ENCODE measurements at regions not wholly inside any gene's neighbourhood (a gene's known extent, or its start where the extent isn't known, plus 50 kb on each side); places are given as distances from the start of the nearest gene placed in this dataset.

GRCh38 chr7:4450483-4450882 is 231.6 kb upstream of the FOXK1 start:
- ATAC-seq: no peak
- Histone ChIP-seq H3K4me3 (no peak overlapping the region), H3K79me2 (replicated peaks; ENCODE audit: insufficient read depth) (no peaks in the 10 kb centered on the region), H3K27ac (ENCODE audit: low read depth) (no peak overlapping the region), H3K36me3 (ENCODE audit: insufficient read depth) (no peaks in the 10 kb centered on the region), H3F3A (replicated peaks; ENCODE audit: low read depth) (no peaks in the 10 kb centered on the region; the same call in 1 of the 2 replicates), H4K20me1 (replicated peaks; ENCODE audit: insufficient read depth) (no peaks in the 10 kb centered on the region), H2AFZ (no peak overlapping the region), H3K27me3 (ENCODE audit: insufficient read depth) (no peaks in the 10 kb centered on the region), H3K9me2 (ENCODE audit: insufficient read depth) (no peaks in the 10 kb centered on the region), H3K4me1 (ENCODE audit: insufficient read depth) (no peaks in the 10 kb centered on the region), H3K4me2 (no peak overlapping the region)
- TF ChIP-seq, protein P1, sequence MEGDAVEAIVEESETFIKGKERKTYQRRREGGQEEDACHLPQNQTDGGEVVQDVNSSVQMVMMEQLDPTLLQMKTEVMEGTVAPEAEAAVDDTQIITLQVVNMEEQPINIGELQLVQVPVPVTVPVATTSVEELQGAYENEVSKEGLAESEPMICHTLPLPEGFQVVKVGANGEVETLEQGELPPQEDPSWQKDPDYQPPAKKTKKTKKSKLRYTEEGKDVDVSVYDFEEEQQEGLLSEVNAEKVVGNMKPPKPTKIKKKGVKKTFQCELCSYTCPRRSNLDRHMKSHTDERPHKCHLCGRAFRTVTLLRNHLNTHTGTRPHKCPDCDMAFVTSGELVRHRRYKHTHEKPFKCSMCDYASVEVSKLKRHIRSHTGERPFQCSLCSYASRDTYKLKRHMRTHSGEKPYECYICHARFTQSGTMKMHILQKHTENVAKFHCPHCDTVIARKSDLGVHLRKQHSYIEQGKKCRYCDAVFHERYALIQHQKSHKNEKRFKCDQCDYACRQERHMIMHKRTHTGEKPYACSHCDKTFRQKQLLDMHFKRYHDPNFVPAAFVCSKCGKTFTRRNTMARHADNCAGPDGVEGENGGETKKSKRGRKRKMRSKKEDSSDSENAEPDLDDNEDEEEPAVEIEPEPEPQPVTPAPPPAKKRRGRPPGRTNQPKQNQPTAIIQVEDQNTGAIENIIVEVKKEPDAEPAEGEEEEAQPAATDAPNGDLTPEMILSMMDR (conservative IDR thresholded peaks at IDR 0.05; ENCODE audit: low read depth in 2 of 2): peak; percentile 30 to 50
- TF ChIP-seq ZNF331 (CRISPR knock-in tag; IDR thresholded peaks at IDR 0.05; ENCODE audit: low read depth): no peak
- Mint-ChIP-seq H3K9me3 (peaks cover 88% of the 10 kb centered on the region), H3K4me3 (no peak overlapping the region), H3K27me3 (ENCODE audit: insufficient read depth, low read depth, poor library complexity) (peaks cover 3% of the 10 kb centered on the region), H3K27ac (no peak overlapping the region), H3K4me1 (no peaks in the 10 kb centered on the region), H3K36me3 (ENCODE audit: low read depth) (peaks cover 31% of the 10 kb centered on the region)
- peak; percentile 16 for DNase-seq (ENCODE audit: low spot score)

DNA sequence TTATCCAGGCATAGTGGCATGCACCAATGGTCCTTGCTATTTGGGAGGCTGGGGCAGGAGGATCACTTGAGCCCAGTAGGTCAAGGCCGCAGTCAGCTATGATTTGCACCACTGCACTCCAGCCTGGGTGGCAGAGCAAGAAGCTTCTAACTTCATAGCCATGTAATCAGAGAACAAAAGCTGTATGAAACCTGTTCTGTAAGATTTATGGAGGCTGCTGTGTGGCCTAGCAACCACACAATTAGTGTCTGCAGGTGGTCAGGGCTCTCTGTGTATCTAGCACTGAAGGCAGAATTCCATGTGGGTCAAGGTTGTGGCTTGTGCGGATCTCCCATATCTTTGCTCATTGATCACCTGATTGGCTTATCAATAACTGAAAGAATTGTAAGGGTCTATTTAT is 221.5 kb upstream of the FOXK1 start:
- Mint-ChIP-seq H3K36me3 (ENCODE audit: low read depth) (peaks cover 32% of the 10 kb centered on the region; the same call in 2 of the 3 replicates), H3K9me3 (peaks cover 82% of the 10 kb centered on the region), H3K27me3 (ENCODE audit: insufficient read depth, low read depth, poor library complexity) (peaks cover 3% of the 10 kb centered on the region), H3K27ac (no peak overlapping the region), H3K4me3 (no peak overlapping the region), H3K4me1 (peaks cover 7% of the 10 kb centered on the region)
- no peaks in the 10 kb centered on the region for H3K9me2 ChIP-seq (ENCODE audit: insufficient read depth)
- H3F3A ChIP-seq (replicated peaks; ENCODE audit: low read depth): no peaks in the 10 kb centered on the region
- no peaks in the 10 kb centered on the region for H3K27me3 ChIP-seq (ENCODE audit: insufficient read depth)
- H3K4me1 ChIP-seq (ENCODE audit: insufficient read depth): peaks cover 4% of the 10 kb centered on the region; the same call in 1 of the 2 replicates
- no peak overlapping the region for H3K4me3 ChIP-seq
- no peak; the same call in 2 of the 3 replicates for ATAC-seq
- no peak for DNase-seq (ENCODE audit: low spot score)
- H4K20me1 ChIP-seq (replicated peaks; ENCODE audit: insufficient read depth): no peaks in the 10 kb centered on the region
- no peak overlapping the region for H3K27ac ChIP-seq (ENCODE audit: low read depth)
- H3K4me2 ChIP-seq: no peak overlapping the region
- H3K79me2 ChIP-seq (replicated peaks; ENCODE audit: insufficient read depth): no peaks in the 10 kb centered on the region
- no peak overlapping the region for H2AFZ ChIP-seq
- no peaks in the 10 kb centered on the region for H3K36me3 ChIP-seq (ENCODE audit: insufficient read depth)
- TF ChIP-seq STAT1 (IDR thresholded peaks at IDR 0.05; ENCODE audit: unreplicated experiment): no peak
- no peak for TF ChIP-seq ETS1 (IDR thresholded peaks at IDR 0.05)
- TF ChIP-seq, protein P2, sequence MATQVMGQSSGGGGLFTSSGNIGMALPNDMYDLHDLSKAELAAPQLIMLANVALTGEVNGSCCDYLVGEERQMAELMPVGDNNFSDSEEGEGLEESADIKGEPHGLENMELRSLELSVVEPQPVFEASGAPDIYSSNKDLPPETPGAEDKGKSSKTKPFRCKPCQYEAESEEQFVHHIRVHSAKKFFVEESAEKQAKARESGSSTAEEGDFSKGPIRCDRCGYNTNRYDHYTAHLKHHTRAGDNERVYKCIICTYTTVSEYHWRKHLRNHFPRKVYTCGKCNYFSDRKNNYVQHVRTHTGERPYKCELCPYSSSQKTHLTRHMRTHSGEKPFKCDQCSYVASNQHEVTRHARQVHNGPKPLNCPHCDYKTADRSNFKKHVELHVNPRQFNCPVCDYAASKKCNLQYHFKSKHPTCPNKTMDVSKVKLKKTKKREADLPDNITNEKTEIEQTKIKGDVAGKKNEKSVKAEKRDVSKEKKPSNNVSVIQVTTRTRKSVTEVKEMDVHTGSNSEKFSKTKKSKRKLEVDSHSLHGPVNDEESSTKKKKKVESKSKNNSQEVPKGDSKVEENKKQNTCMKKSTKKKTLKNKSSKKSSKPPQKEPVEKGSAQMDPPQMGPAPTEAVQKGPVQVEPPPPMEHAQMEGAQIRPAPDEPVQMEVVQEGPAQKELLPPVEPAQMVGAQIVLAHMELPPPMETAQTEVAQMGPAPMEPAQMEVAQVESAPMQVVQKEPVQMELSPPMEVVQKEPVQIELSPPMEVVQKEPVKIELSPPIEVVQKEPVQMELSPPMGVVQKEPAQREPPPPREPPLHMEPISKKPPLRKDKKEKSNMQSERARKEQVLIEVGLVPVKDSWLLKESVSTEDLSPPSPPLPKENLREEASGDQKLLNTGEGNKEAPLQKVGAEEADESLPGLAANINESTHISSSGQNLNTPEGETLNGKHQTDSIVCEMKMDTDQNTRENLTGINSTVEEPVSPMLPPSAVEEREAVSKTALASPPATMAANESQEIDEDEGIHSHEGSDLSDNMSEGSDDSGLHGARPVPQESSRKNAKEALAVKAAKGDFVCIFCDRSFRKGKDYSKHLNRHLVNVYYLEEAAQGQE (IDR thresholded peaks at IDR 0.05; ENCODE audit: unreplicated experiment): no peak
- no peak for TF ChIP-seq ZNF114 (CRISPR knock-in tag; IDR thresholded peaks at IDR 0.05)
- no peak for TF ChIP-seq NANOG (IDR thresholded peaks at IDR 0.05; ENCODE audit: borderline replicate concordance)
- no peak for TF ChIP-seq ZNF331 (CRISPR knock-in tag; IDR thresholded peaks at IDR 0.05; ENCODE audit: low read depth)
- no peak for TF ChIP-seq CREB1 (CRISPR knock-in tag; IDR thresholded peaks at IDR 0.05; ENCODE audit: low read depth)
- no peak for TF ChIP-seq JUNB (IDR thresholded peaks at IDR 0.05; ENCODE audit: unreplicated experiment)
- TF ChIP-seq, protein P1 (conservative IDR thresholded peaks at IDR 0.05; ENCODE audit: low read depth in 2 of 2): no peak
